Neutrophil (primary cell): ENCODE measurements at regions not wholly inside any gene's neighbourhood (a gene's known extent, or its start where the extent isn't known, plus 50 kb on each side); places are given as distances from the start of the nearest gene placed in this dataset.

ENCODE experiments used
- H3K27ac ChIP-seq: fragments of 200-600 bp; sonication (generic); 2 replicates; pipeline ENCODE4 v1.5.1; 2016; ENCODE audit warnings: mild to moderate bottlenecking, moderate library complexity
- H3K27me3 ChIP-seq: fragments of 200-600 bp; sonication (generic); 2 replicates; pipeline ENCODE4 v1.6.0; 2016; ENCODE audit warnings: mild to moderate bottlenecking
- H3K36me3 ChIP-seq: fragments of 200-600 bp; sonication (generic); 2 replicates; pipeline ENCODE4 v1.5.1; 2017
- H3K4me1 ChIP-seq, 2 experiments: fragments of 200-600 bp in 1 of 2; sonication (generic) in 1 of 2; 1 replicate in 1 of 2; 2 replicates in 1 of 2; pipeline versions ENCODE4 v1.5.1 to v1.6.1; 2013 to 2016; ENCODE audit warnings: low read depth in 1 of 2, low read length in 1 of 2, mild to moderate bottlenecking in 1 of 2, moderate library complexity in 1 of 2; ENCODE audit not compliant: control insufficient read depth in 1 of 2, insufficient read depth in 1 of 2
- H3K4me3 ChIP-seq, 2 experiments: fragments of 200-600 bp in 1 of 2; sonication (generic) in 1 of 2; 1 replicate in 1 of 2; 2 replicates in 1 of 2; pipeline ENCODE4 v1.5.1; 2013 to 2016; ENCODE audit warnings: low read depth in 1 of 2, low read length in 1 of 2, mild to moderate bottlenecking in 1 of 2, moderate library complexity in 1 of 2
- H3K9me3 ChIP-seq: fragments of 200-600 bp; sonication (generic); 2 replicates; pipeline ENCODE4 v1.5.1; 2016
- TF ChIP-seq, protein P1 (sequence below): fragments of 200-600 bp; sonication (generic); IDR thresholded peaks from 2 replicates; pipeline ENCODE4 v1.5.1; 2016; ENCODE audit warnings: antibody characterized with exemption

- no peaks in the 10 kb centered on the region for H3K36me3 ChIP-seq
- no peaks in the 10 kb centered on the region for H3K9me3 ChIP-seq
- TF ChIP-seq, protein P1, sequence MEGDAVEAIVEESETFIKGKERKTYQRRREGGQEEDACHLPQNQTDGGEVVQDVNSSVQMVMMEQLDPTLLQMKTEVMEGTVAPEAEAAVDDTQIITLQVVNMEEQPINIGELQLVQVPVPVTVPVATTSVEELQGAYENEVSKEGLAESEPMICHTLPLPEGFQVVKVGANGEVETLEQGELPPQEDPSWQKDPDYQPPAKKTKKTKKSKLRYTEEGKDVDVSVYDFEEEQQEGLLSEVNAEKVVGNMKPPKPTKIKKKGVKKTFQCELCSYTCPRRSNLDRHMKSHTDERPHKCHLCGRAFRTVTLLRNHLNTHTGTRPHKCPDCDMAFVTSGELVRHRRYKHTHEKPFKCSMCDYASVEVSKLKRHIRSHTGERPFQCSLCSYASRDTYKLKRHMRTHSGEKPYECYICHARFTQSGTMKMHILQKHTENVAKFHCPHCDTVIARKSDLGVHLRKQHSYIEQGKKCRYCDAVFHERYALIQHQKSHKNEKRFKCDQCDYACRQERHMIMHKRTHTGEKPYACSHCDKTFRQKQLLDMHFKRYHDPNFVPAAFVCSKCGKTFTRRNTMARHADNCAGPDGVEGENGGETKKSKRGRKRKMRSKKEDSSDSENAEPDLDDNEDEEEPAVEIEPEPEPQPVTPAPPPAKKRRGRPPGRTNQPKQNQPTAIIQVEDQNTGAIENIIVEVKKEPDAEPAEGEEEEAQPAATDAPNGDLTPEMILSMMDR: no peak
- H3K27ac ChIP-seq: no peak overlapping the region
- H3K27me3 ChIP-seq: no peaks in the 10 kb centered on the region
- H3K4me1 ChIP-seq: peaks cover 1 to 7% of the 10 kb centered on the region in 2 experiments
- H3K4me3 ChIP-seq: no peak overlapping the region
Measured at GRCh38 chr2:42942214-42942989, 150.0 kb upstream of the HAAO start.

DNA sequence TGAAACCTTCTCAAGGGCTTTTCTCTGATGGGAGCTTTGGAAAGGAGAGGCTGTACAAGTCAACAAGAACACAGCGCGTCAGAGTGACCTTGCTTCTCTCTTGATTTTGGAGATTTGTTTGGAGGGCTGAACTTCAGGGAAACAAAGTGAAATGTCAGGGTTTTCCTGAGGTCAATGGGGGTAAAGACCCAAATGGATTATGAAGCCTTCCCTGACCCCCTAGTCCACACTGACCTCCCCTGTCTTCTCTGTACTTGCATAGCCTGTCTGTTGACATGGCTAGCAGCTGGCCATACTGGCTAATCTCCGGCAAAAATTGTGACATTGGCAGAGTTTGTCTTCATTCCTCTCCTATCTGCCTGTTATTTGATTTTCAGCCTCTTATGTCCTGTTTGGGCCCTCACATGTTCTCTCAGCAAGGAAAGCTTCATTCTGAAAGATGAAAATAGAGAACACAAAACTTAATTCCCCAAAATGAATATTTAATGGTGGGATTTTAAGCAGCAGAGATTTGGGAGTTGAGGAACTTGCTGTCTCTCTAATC lies 149.3 kb upstream of the HAAO start:
- Histone ChIP-seq H3K4me1 (peaks cover 8 to 14% of the 10 kb centered on the region in 2 experiments), H3K36me3 (no peaks in the 10 kb centered on the region), H3K27ac (no peak overlapping the region), H3K9me3 (no peaks in the 10 kb centered on the region), H3K4me3 (no peak overlapping the region), H3K27me3 (no peaks in the 10 kb centered on the region)
- TF ChIP-seq, protein P1: no peak

GRCh38 chr2:42939411-42940206 lies 147.2 kb upstream of the HAAO start:
- Histone ChIP-seq H3K36me3 (no peaks in the 10 kb centered on the region), H3K27ac (no peak overlapping the region), H3K27me3 (no peaks in the 10 kb centered on the region), H3K9me3 (no peaks in the 10 kb centered on the region), H3K4me1 (peaks cover 17 to 23% of the 10 kb centered on the region in 2 experiments), H3K4me3 (no peak overlapping the region)
- TF ChIP-seq, protein P1: no peak

- Histone ChIP-seq H3K4me1 (peaks cover 17 to 25% of the 10 kb centered on the region in 2 experiments), H3K36me3 (no peaks in the 10 kb centered on the region), H3K27me3 (no peaks in the 10 kb centered on the region), H3K4me3 (no peak overlapping the region), H3K27ac (no peak overlapping the region), H3K9me3 (no peaks in the 10 kb centered on the region)
- TF ChIP-seq, protein P1: no peak
Measured at GRCh38 chr2:42938671-42939370, 146.4 kb upstream of the HAAO start.

DNA sequence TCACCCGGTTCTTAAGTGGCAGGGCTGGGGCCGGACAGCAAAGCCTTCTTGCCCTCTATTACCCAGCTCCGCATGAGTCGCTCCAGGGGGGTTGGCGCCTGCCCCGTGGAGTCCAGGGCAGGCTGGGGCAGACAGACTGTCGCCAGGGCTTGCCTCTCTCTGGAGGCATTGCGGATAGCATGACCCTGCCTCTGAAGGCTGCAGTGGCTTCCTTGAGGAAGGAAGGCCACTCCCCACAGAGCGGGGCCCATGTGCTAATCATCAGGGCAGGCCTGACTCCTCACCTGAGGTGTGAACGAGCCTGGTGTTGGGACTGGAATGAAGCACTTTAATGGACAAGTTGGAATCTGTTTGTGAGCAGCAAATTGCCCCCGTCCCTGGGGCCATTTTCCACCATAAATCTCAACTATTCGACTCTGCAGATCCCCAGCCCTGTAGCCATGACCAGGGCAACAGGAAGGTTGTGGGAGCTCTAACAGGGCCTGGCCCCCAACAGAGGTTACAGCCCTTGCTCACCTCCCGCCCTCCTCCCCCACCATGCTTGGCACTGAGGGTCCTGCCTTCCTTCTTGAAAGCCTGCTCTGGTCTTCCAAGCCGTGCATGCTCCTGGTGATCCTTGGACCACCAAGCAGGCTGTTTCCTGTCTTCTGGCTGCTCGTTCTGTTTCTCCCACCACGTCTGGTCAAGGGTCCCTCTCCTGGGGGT lies 144.9 kb upstream of the HAAO start:
- Histone ChIP-seq H3K36me3 (no peaks in the 10 kb centered on the region), H3K27me3 (no peaks in the 10 kb centered on the region), H3K27ac (no peak overlapping the region), H3K4me1 (peaks cover 17 to 25% of the 10 kb centered on the region in 2 experiments), H3K4me3 (no peak overlapping the region), H3K9me3 (no peaks in the 10 kb centered on the region)
- TF ChIP-seq, protein P1: no peak
